Caco-2 (cell line): ENCODE measurements at regions not wholly inside any gene's neighbourhood (a gene's known extent, or its start where the extent isn't known, plus 50 kb on each side); places are given as distances from the start of the nearest gene placed in this dataset.

ENCODE experiments used
- BruUV-seq: library from RNA; stranded (reverse); fragments of 400-500 nt; replicated peaks from 2 replicates; lab custom pipeline; 2021; lab: Mats Ljungman, UMichigan
- CTCF ChIA-PET: fragments of 300-600 bp; sonication (Branson Sonifier 250); formaldehyde crosslinking; loops from one replicate; lab custom pipeline; 2022; ENCODE audit warnings: antibody characterized with exemption; lab: Charles Lee
- POLR2A ChIA-PET: fragments of 300-600 bp; sonication (Branson Sonifier 250); formaldehyde crosslinking; loops from one replicate; lab custom pipeline; 2022; ENCODE audit warnings: antibody characterized with exemption; lab: Charles Lee
- DNase-seq, 2 experiments: peaks; one replicate each; pipeline versions ENCODE4 v3.0.0 to v3.0.0-alpha.2; 2020 to 2022
- H3K27me3 ChIP-seq: replicated peaks from 2 replicates; pipeline ENCODE4 v1.6.0; 2011; ENCODE audit warnings: low read length; ENCODE audit not compliant: control insufficient read depth, insufficient read depth
- H3K36me3 ChIP-seq: 2 replicates; pipeline ENCODE4 v1.5.1; 2011; ENCODE audit warnings: low read length; ENCODE audit not compliant: control insufficient read depth, insufficient read depth
- H3K4me1 ChIP-seq: fragments of 250-450 bp; sonication (Bioruptor Pico); 2 replicates; pipeline ENCODE4 v1.5.1; 2020; ENCODE audit warnings: mild to moderate bottlenecking
- H3K4me3 ChIP-seq: 2 replicates; pipeline ENCODE4 v1.5.1; 2011; ENCODE audit warnings: low read depth, mild to moderate bottlenecking, control low read depth, low read length
- H3K9me3 ChIP-seq: fragments of 250-450 bp; sonication (Bioruptor Pico); 2 replicates; pipeline ENCODE4 v1.5.1; 2020; ENCODE audit warnings: mild to moderate bottlenecking, moderate library complexity
- H3K27ac Mint-ChIP-seq: one replicate; pipeline ENCODE4 v1.8.0; 2022; ENCODE audit warnings: mixed read lengths; ENCODE audit not compliant: unreplicated experiment
- H3K27me3 Mint-ChIP-seq: one replicate; pipeline ENCODE4 v1.8.0; 2022; ENCODE audit warnings: mixed read lengths; ENCODE audit not compliant: insufficient read depth, unreplicated experiment
- H3K36me3 Mint-ChIP-seq: one replicate; pipeline ENCODE4 v1.8.0; 2022; ENCODE audit warnings: mild to moderate bottlenecking, mixed read lengths; ENCODE audit not compliant: insufficient read depth, unreplicated experiment
- H3K4me1 Mint-ChIP-seq: one replicate; pipeline ENCODE4 v1.8.0; 2022; ENCODE audit warnings: low read depth, mixed read lengths; ENCODE audit not compliant: unreplicated experiment
- H3K4me3 Mint-ChIP-seq: one replicate; pipeline ENCODE4 v1.8.0; 2022; ENCODE audit warnings: mild to moderate bottlenecking, moderate library complexity, mixed read lengths; ENCODE audit not compliant: unreplicated experiment
- H3K9me3 Mint-ChIP-seq: one replicate; pipeline ENCODE4 v1.8.0; 2022; ENCODE audit warnings: mixed read lengths; ENCODE audit not compliant: unreplicated experiment
- CTCF ChIP-seq, 2 experiments: fragments of 200-600 bp in 1 of 2; IDR thresholded peaks; 1 replicate in 1 of 2; 2 replicates in 1 of 2; pipeline versions ENCODE4 v1.5.1 to v1.8.0; 2011 to 2022; ENCODE audit warnings: antibody characterized with exemption in 1 of 2, control low read depth in 1 of 2, inconsistent platforms in 1 of 2, low read depth in 1 of 2, low read length in 1 of 2, mild to moderate bottlenecking in 1 of 2, moderate library complexity in 1 of 2; ENCODE audit not compliant: insufficient read depth in 1 of 2, severe bottlenecking in 1 of 2, unreplicated experiment in 1 of 2
- intact Hi-C: fragments of 100-400 bp; cut with micrococcal nuclease; formaldehyde crosslinking; loops from one replicate; pipeline ENCODE4 v1.10.0; 2022; ENCODE audit not compliant: unreplicated experiment

- ChIA-PET POLR2A (no interaction called here), CTCF (no interaction called here)
- no peak for TF ChIP-seq CTCF (IDR thresholded peaks at IDR 0.05; ENCODE audit: insufficient read depth in 1 of 2, low read depth in 1 of 2, low read length in 1 of 2, severe bottlenecking in 1 of 2, unreplicated experiment in 1 of 2)
- DNase-seq: no peak
- intact Hi-C loops: no loop called here
- H3K27me3 Mint-ChIP-seq: peaks cover 2% of the 10 kb centered on the region
- H3K4me1 Mint-ChIP-seq: no peaks in the 10 kb centered on the region
- H3K9me3 Mint-ChIP-seq: no peaks in the 10 kb centered on the region
- Histone ChIP-seq H3K27me3 (no peaks in the 10 kb centered on the region), H3K36me3 (no peaks in the 10 kb centered on the region), H3K9me3 (no peaks in the 10 kb centered on the region), H3K4me1 (no peaks in the 10 kb centered on the region), H3K4me3 (no peak overlapping the region)
- no peak overlapping the region for H3K27ac Mint-ChIP-seq
- H3K4me3 Mint-ChIP-seq: no peak overlapping the region
- no peaks in the 10 kb centered on the region for H3K36me3 Mint-ChIP-seq
- BruUV-seq: no TSS peak
Measured at GRCh38 chr6:4435981-4436445, 300.6 kb upstream of the ECI2 start.

- ChIA-PET CTCF (no interaction called here), POLR2A (no interaction called here)
- H3K9me3 Mint-ChIP-seq: peaks cover 4% of the 10 kb centered on the region
- H3K4me3 ChIP-seq: no peak overlapping the region
- no peaks in the 10 kb centered on the region for H3K36me3 ChIP-seq
- no peak overlapping the region for H3K27ac Mint-ChIP-seq
- H3K27me3 ChIP-seq: no peaks in the 10 kb centered on the region
- intact Hi-C loops: no loop called here
- H3K4me3 Mint-ChIP-seq: no peak overlapping the region
- no peaks in the 10 kb centered on the region for H3K4me1 Mint-ChIP-seq
- TF ChIP-seq CTCF (IDR thresholded peaks at IDR 0.05; ENCODE audit: insufficient read depth in 1 of 2, low read depth in 1 of 2, low read length in 1 of 2, severe bottlenecking in 1 of 2, unreplicated experiment in 1 of 2): no peak
- H3K9me3 ChIP-seq: no peaks in the 10 kb centered on the region
- no peaks in the 10 kb centered on the region for H3K4me1 ChIP-seq
- no TSS peak for BruUV-seq
- no peak for DNase-seq
- H3K36me3 Mint-ChIP-seq: no peaks in the 10 kb centered on the region
- H3K27me3 Mint-ChIP-seq: no peaks in the 10 kb centered on the region
Measured at GRCh38 chr6:4434655-4435054, 299.3 kb upstream of the ECI2 start.

DNA sequence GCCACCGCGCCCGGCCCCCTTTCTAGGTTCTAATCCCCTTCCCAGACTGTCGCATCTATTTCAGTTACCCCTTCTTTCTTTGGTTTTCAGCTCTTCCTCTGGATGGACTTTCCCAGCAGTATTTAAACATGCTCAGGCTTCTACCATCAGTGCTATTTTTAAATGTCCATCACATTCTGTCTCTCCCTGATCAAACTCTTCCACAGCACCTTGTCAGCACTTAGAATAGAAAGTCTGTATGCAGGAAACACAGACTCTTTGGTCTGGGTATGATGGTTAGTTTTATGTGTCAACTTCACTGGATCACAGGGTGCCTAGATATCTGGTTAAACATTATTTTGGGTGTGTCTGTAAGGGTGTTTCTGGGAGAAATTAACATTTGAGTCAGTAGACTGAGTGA is 297.8 kb upstream of the ECI2 start:
- no peak overlapping the region for H3K4me3 Mint-ChIP-seq
- Histone ChIP-seq H3K9me3 (no peaks in the 10 kb centered on the region), H3K27me3 (no peaks in the 10 kb centered on the region), H3K4me1 (no peaks in the 10 kb centered on the region), H3K4me3 (no peak overlapping the region), H3K36me3 (no peaks in the 10 kb centered on the region)
- no peaks in the 10 kb centered on the region for H3K4me1 Mint-ChIP-seq
- no TSS peak for BruUV-seq
- no peaks in the 10 kb centered on the region for H3K27me3 Mint-ChIP-seq
- peaks cover 10% of the 10 kb centered on the region for H3K9me3 Mint-ChIP-seq
- no peak overlapping the region for H3K27ac Mint-ChIP-seq
- H3K36me3 Mint-ChIP-seq: no peaks in the 10 kb centered on the region
- intact Hi-C loops: no loop called here
- DNase-seq: no peak
- CTCF ChIA-PET: no interaction called here
- POLR2A ChIA-PET: no interaction called here
- no peak for TF ChIP-seq CTCF (IDR thresholded peaks at IDR 0.05; ENCODE audit: insufficient read depth in 1 of 2, low read depth in 1 of 2, low read length in 1 of 2, severe bottlenecking in 1 of 2, unreplicated experiment in 1 of 2)
